ENCODE measurements at regions not wholly inside any gene's neighbourhood (a gene's known extent, or its start where the extent isn't known, plus 50 kb on each side); places are given as distances from the start of the nearest gene placed in this dataset.

GRCh38 chr11:92794783-92795182 lies 174.7 kb upstream of the MTNR1B start:
- no peak for TF ChIP-seq CTCF (conservative IDR thresholded peaks at IDR 0.05; ENCODE audit: low read depth, low read length)
- TF ChIP-seq EZH2 (IDR thresholded peaks at IDR 0.05; ENCODE audit: low read length, unreplicated experiment), result no peak
